ENCODE measurements at regions not wholly inside any gene's neighbourhood (a gene's known extent, or its start where the extent isn't known, plus 50 kb on each side); places are given as distances from the start of the nearest gene placed in this dataset.

DNA sequence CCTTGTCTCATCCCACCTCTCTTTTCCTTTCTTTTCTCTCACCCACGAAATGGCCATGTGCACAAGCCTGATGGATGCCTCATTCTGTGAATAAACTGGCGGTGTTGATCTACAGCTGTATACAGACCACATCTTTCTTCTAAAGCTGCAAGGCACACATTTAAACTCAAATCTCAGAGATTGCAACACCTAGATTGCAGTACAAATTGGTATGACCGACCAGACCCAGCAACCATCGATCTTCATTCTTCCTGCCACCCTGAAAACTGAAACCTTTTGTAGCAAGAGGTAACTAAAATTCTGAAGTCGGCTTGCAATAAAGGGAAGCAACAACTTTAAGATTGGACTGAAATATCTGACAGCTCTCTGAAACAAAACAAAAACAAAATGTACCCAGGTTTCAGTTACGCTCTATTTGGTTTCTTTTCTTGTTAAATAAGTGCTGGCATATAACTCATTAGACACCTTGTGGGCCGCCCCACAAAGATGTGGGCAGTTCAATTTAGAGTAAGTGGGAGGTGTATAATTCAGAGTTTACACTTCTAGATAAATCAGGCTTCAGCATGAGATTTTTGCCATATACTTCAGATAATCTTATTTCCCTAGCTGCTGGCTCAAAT lies 390.0 kb upstream of the NOVA1 start:
- no peak for DNase-seq (ENCODE audit: low read depth)
- H3K4me3 ChIP-seq (ENCODE audit: low read length) = no peak overlapping the region
- no peak for TF ChIP-seq CTCF (conservative IDR thresholded peaks at IDR 0.05; ENCODE audit: low read length)

- no peak for DNase-seq (ENCODE audit: low read depth)
- H3K4me3 ChIP-seq (ENCODE audit: low read length) = no peak overlapping the region
- TF ChIP-seq CTCF (conservative IDR thresholded peaks at IDR 0.05; ENCODE audit: low read length) = no peak
These were observed 393.1 kb upstream of the NOVA1 start for GRCh38 chr14:26990946-26991345.

DNA sequence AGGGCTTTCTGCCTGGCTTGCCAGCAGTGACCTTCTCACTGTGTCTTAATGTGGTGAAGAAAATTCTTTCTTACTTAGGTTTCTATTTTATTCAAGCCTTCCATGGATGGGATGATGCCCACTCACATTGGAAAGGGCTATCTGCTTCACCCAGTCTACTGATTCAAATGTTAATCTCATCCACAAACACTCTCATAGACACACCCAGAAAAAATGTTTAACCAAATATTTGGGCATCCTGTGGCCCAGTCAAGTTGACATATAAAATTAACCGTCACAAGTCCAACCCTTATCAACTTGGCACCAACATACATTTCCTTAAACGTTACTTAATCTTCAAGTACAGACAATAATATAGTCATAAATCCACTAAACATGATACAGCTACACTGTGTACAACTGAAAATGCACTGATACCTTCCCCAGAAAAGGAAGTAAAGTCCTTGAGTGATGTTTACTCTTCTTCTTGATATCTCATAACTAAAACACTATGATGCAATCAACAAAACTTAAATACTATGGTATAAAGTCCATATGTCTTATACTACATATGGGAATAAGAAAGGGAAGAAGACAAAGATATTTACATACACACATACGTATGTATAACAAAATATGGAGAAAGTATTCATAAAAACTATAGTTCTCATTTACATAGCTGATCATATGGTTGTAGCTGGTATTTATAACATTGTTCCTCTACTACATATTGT lies 394.7 kb upstream of the NOVA1 start:
- no peak for DNase-seq (ENCODE audit: low read depth)
- TF ChIP-seq CTCF (conservative IDR thresholded peaks at IDR 0.05; ENCODE audit: low read length) = no peak
- no peak overlapping the region for H3K4me3 ChIP-seq (ENCODE audit: low read length)

DNA sequence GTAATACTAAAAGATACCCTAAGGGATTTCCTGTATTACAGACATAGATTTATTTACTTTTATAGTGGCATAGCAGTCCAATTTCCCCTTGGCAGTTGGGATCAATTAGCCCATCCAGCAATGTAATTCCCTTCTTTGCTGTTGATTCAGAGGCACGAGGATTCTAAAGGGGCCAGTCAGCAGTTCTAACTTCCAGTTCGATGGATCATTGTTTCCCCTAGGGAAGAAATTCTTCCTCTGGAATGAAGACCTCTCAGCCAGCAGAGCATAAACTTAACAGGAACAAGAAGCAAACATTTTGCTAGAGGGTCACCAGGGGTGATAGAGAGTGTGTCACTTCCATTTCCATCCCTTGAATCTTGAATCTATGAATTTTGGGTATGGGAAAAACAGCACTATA lies 395.7 kb upstream of the NOVA1 start:
- no peak for TF ChIP-seq CTCF (conservative IDR thresholded peaks at IDR 0.05; ENCODE audit: low read length)
- DNase-seq (ENCODE audit: low read depth) = no peak
- H3K4me3 ChIP-seq (ENCODE audit: low read length) = no peak overlapping the region

DNA sequence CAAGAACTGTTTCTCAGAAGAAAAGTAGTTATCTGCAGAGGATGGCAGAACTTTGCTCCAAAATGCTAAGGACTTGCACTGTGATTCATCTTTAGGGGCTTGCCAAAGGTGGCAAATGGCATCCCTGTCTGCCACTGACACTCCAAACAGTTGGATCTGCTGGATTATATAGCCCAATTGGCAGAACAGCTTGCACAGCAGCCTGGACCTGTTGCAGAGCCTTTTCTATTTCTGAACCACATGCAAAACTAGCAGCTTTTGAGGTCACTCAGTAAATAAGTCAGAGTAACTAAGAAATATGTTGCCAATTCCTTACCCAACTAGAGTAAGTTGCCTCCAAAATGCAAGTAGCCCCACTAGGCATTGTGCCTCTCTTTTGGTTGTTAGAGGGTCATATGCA lies 397.5 kb upstream of the NOVA1 start:
- no peak overlapping the region for H3K4me3 ChIP-seq (ENCODE audit: low read length)
- TF ChIP-seq CTCF (conservative IDR thresholded peaks at IDR 0.05; ENCODE audit: low read length) = no peak
- DNase-seq (ENCODE audit: low read depth) = no peak

- H3K4me3 ChIP-seq (ENCODE audit: low read length) = no peak overlapping the region
- no peak for TF ChIP-seq CTCF (conservative IDR thresholded peaks at IDR 0.05; ENCODE audit: low read length)
- no peak for DNase-seq (ENCODE audit: low read depth)
These were observed 398.4 kb upstream of the NOVA1 start for GRCh38 chr14:26996246-26996645.

- TF ChIP-seq CTCF (conservative IDR thresholded peaks at IDR 0.05; ENCODE audit: low read length) = no peak
These were observed 404.3 kb upstream of the NOVA1 start for GRCh38 chr14:27002179-27002578.

More at GRCh38 chr14:27002179-27002578, 404.3 kb upstream of the NOVA1 start:
- no peak for DNase-seq (ENCODE audit: low read depth)
- H3K4me3 ChIP-seq (ENCODE audit: low read length) = no peak overlapping the region

All from AG10803 (cell line).